ENCODE measurements at regions not wholly inside any gene's neighbourhood (a gene's known extent, or its start where the extent isn't known, plus 50 kb on each side); places are given as distances from the start of the nearest gene placed in this dataset.

DNA sequence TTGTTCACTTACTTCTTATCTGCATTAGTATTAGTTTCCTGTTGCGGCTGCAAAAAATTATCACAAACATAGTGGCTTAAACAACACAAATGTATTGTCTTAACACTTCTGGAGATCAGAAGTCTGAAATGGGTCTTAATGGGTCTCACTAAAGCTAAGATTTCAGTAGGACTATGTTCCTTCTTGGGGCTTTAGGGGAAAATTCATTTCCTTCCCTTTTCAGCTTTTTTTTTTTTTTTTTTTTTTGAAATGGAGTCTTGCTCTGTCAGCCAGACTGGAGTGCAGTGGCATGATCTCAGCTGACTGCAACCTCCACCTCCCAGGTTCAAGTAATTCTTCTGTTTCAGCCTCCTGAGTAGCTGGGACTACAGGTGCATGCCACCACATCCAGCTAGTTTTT is 78.1 kb upstream of the KLF3 start:
- TF ChIP-seq, protein P1, sequence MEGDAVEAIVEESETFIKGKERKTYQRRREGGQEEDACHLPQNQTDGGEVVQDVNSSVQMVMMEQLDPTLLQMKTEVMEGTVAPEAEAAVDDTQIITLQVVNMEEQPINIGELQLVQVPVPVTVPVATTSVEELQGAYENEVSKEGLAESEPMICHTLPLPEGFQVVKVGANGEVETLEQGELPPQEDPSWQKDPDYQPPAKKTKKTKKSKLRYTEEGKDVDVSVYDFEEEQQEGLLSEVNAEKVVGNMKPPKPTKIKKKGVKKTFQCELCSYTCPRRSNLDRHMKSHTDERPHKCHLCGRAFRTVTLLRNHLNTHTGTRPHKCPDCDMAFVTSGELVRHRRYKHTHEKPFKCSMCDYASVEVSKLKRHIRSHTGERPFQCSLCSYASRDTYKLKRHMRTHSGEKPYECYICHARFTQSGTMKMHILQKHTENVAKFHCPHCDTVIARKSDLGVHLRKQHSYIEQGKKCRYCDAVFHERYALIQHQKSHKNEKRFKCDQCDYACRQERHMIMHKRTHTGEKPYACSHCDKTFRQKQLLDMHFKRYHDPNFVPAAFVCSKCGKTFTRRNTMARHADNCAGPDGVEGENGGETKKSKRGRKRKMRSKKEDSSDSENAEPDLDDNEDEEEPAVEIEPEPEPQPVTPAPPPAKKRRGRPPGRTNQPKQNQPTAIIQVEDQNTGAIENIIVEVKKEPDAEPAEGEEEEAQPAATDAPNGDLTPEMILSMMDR (IDR thresholded peaks at IDR 0.05; ENCODE audit: low read depth, low read length) = no peak
- no peak for TF ChIP-seq EZH2phosphoT487 (IDR thresholded peaks at IDR 0.05; ENCODE audit: low read depth)
